ENCODE measurements at regions not wholly inside any gene's neighbourhood (a gene's known extent, or its start where the extent isn't known, plus 50 kb on each side); places are given as distances from the start of the nearest gene placed in this dataset.

DNA sequence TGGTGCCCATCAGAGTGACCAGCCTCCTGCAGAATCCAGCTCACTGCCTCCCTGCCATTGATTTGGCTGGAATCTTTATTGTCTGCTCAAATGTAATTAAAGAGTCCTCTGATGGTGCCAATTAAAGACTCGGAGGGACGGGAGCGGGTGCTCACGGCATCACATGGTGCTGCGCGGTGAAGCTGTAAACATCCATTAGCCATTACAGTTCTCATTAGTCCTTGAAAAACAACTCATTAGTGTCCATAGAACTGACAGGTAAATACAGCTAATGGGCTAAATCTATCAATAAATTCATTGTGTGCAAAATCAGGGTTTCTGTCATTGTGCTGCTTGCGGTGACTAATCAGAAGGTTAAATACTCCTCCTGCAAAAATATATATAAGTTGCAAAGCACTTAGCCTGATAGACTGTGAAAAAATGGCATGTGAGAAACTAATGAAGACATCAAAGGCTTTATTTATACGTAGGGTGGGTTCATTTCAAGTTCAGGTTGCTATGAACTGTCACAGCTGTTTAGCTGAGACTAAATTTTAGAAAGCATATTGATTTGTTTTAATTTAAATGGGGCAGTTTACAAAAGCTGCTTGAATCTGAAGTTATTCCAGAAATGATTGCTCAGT is 289.8 kb upstream of the POU3F1 start:
- Histone ChIP-seq H3K4me3 (ENCODE audit: low read depth in 1 of 5, low read length in 5 of 5) (no peak overlapping the region), H3K9ac (ENCODE audit: low read length in 5 of 5) (no peak overlapping the region), H3K27me3 (ENCODE audit: control insufficient read depth in 5 of 5, insufficient read depth in 4 of 5, low read length in 5 of 5) (peaks cover 0 to 13% (median 7%) of the 10 kb centered on the region in 5 donors), H3K36me3 (ENCODE audit: control insufficient read depth in 5 of 5, insufficient read depth in 5 of 5, low read length in 5 of 5) (no peaks in the 10 kb centered on the region), H3K27ac (ENCODE audit: low read depth, low read length) (no peak overlapping the region), H3K9me3 (ENCODE audit: control insufficient read depth in 5 of 5, low read length in 5 of 5) (no peaks in the 10 kb centered on the region), H3K4me1 (ENCODE audit: control insufficient read depth in 5 of 5, insufficient read depth in 5 of 5, low read length in 5 of 5) (no peaks in the 10 kb centered on the region)

DNA sequence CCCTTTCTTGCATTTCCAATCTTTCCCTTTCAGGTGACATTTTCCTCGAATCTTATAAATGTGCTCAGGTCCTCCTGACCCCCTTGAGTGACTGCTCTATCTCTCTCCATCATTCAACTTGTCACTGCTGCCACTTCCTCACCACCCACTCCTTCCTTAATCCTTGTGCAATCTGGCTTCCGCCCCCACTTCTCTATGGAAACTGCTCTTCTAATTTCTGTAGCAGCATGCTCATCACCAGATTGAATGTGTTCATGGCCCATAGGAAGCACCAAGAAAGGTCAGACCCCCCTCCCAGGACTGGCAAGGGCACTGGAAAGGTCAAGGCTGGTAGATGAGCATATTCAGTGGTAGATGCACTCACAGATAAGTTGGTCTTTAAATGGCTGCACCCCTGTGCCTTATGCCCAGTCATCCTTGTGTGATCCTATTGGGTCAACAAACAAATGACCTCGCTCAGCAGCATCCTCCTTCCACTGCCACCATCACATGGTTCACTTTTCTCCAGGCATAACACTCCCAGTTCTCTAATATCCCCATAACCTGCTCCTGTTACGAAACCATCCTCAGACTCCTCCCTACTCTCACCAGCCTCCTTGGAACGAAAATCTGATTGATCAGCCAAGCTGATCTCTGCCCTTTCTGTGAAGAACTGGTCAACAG is 288.5 kb upstream of the POU3F1 start:
- H3K9me3 ChIP-seq (ENCODE audit: control insufficient read depth in 5 of 5, low read length in 5 of 5) = no peaks in the 10 kb centered on the region
- H3K4me3 ChIP-seq (ENCODE audit: low read depth in 1 of 5, low read length in 5 of 5) = no peak overlapping the region
- H3K27ac ChIP-seq (ENCODE audit: low read depth, low read length) = no peak overlapping the region
- H3K27me3 ChIP-seq (ENCODE audit: control insufficient read depth in 5 of 5, insufficient read depth in 4 of 5, low read length in 5 of 5) = peaks cover 0 to 9% (median 7%) of the 10 kb centered on the region in 5 donors
- H3K36me3 ChIP-seq (ENCODE audit: control insufficient read depth in 5 of 5, insufficient read depth in 5 of 5, low read length in 5 of 5) = no peaks in the 10 kb centered on the region
- H3K9ac ChIP-seq (ENCODE audit: low read length in 5 of 5) = no peak overlapping the region
- H3K4me1 ChIP-seq (ENCODE audit: control insufficient read depth in 5 of 5, insufficient read depth in 5 of 5, low read length in 5 of 5) = no peaks in the 10 kb centered on the region

DNA sequence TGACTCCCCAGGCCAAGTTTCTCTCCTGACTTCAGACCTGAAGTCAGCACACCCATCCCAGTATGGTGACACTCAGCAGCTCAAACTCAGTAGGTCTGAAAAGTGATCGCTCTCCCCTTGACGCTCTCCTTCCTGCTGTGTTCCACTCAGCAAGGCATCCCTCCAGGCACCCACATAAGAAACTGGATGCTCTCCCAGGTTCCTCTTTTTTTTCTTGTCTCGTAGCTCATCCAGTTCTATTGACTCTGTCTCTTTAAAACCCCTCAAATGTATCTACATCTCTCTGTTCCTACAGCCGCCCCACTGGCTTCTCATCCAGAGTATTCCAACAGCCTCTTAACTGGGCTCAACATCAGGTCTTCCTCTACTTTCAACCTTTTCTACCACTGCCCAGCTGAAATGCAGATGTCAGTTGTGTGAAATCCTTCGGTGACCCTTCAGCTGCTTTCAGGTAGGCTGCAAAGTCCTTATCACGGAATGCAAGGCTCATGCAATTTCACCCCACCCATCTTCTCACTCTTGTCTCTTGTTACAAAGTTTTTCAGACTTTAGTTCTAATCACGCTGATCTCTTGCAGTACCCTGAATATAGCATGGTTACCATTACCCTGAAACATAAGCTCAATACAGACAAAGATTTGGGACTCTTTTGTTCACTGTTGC is 286.2 kb upstream of the POU3F1 start:
- no peaks in the 10 kb centered on the region for H3K36me3 ChIP-seq (ENCODE audit: control insufficient read depth in 5 of 5, insufficient read depth in 5 of 5, low read length in 5 of 5)
- H3K4me3 ChIP-seq (ENCODE audit: low read depth in 1 of 5, low read length in 5 of 5) = no peak overlapping the region
- no peaks in the 10 kb centered on the region for H3K9me3 ChIP-seq (ENCODE audit: control insufficient read depth in 5 of 5, low read length in 5 of 5)
- peaks cover 0 to 4% (median 0%) of the 10 kb centered on the region in 5 donors for H3K4me1 ChIP-seq (ENCODE audit: control insufficient read depth in 5 of 5, insufficient read depth in 5 of 5, low read length in 5 of 5)
- peaks cover 0 to 17% (median 7%) of the 10 kb centered on the region in 5 donors for H3K27me3 ChIP-seq (ENCODE audit: control insufficient read depth in 5 of 5, insufficient read depth in 4 of 5, low read length in 5 of 5)
- H3K9ac ChIP-seq (ENCODE audit: low read length in 5 of 5) = no peak overlapping the region
- no peak overlapping the region for H3K27ac ChIP-seq (ENCODE audit: low read depth, low read length)

DNA sequence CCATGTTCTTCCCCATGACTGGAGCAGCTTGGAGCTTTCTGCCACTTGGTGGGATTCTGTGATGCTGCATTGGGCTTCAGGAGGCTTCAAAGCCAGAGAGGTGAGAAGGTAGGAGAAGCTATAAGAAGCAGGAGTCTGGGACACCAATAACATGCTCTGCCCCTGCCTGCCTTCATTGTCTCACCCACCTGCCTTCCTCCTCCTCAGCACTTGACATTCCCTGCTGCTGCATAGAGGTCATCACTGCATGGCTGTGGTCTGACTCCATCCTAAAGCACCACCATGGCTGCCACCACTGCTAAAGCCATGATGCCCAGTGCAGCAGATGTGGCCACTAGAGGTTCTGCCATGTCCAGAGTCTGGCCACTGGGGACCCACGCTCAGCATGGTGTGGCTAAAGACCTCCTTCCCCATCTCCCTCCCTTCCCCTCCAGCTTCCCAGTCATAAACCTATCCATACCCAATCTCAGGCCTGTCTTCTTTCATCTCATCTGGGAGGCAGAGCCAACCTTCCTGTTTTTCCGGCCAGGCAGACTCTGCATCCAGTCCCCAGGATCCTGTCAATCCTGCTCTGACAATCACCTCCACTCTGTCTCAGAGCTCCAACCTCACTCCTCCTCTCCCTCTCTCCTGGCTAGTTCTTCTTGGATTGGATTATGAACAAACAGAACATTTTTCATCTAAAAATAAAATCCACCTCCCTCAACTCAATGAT is 285.1 kb upstream of the POU3F1 start:
- Histone ChIP-seq H3K27ac (ENCODE audit: low read depth, low read length) (no peak overlapping the region), H3K36me3 (ENCODE audit: control insufficient read depth in 5 of 5, insufficient read depth in 5 of 5, low read length in 5 of 5) (no peaks in the 10 kb centered on the region), H3K9ac (ENCODE audit: low read length in 5 of 5) (no peak overlapping the region), H3K4me1 (ENCODE audit: control insufficient read depth in 5 of 5, insufficient read depth in 5 of 5, low read length in 5 of 5) (peaks cover 0 to 4% (median 0%) of the 10 kb centered on the region in 5 donors), H3K4me3 (ENCODE audit: low read depth in 1 of 5, low read length in 5 of 5) (no peak overlapping the region), H3K27me3 (ENCODE audit: control insufficient read depth in 5 of 5, insufficient read depth in 4 of 5, low read length in 5 of 5) (peaks cover 0 to 14% (median 7%) of the 10 kb centered on the region in 5 donors), H3K9me3 (ENCODE audit: control insufficient read depth in 5 of 5, low read length in 5 of 5) (no peaks in the 10 kb centered on the region)

DNA sequence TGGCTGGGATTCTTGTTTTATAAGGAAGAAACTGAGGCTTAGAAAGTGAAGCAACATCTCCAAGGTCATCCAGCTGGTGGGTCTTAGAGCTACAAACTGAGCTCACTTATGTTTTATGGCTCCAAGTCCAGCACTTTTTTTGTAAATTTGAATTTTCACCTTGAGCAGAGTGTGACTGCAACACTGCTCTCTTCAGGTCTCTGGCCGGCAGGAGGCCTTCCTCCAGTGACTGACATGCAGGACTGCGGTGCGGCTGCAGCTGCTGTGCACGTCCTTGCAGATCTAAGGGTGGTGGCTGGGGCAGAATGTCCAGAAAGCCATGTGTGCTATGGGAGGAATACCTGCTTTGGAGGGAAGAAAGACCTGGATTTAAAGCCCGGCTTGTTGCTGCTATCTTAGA is 284.2 kb upstream of the POU3F1 start:
- no peak overlapping the region for H3K9ac ChIP-seq (ENCODE audit: low read length in 5 of 5)
- H3K36me3 ChIP-seq (ENCODE audit: control insufficient read depth in 5 of 5, insufficient read depth in 5 of 5, low read length in 5 of 5) = no peaks in the 10 kb centered on the region
- no peak overlapping the region for H3K4me3 ChIP-seq (ENCODE audit: low read depth in 1 of 5, low read length in 5 of 5)

DNA sequence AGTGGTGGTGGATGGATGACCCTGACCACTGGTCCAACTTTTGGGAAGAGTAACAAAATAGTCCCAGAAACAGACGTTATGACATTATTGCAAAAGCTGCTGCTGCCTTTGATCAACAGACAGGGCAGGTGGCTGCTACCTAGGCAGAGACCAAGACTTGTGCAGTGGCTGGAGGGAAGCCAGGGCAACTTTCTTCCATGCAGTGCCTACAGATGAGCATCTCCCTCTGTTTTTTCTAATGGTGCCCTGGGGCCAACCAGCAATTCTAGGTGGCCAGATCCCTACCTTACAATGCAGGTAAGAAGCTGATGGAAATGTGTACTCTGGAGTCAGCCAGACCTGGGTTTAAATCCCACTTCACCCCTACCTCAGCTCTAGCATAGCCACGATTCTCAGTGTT is 283.1 kb upstream of the POU3F1 start:
- no peaks in the 10 kb centered on the region for H3K36me3 ChIP-seq (ENCODE audit: control insufficient read depth in 5 of 5, insufficient read depth in 5 of 5, low read length in 5 of 5)
- no peak overlapping the region for H3K27ac ChIP-seq (ENCODE audit: low read depth, low read length)
- peaks cover 0 to 4% (median 0%) of the 10 kb centered on the region in 5 donors for H3K4me1 ChIP-seq (ENCODE audit: control insufficient read depth in 5 of 5, insufficient read depth in 5 of 5, low read length in 5 of 5)
- H3K9ac ChIP-seq (ENCODE audit: low read length in 5 of 5) = no peak overlapping the region
- H3K4me3 ChIP-seq (ENCODE audit: low read depth in 1 of 5, low read length in 5 of 5) = no peak overlapping the region
- H3K9me3 ChIP-seq (ENCODE audit: control insufficient read depth in 5 of 5, low read length in 5 of 5) = peaks cover 0 to 8% (median 3%) of the 10 kb centered on the region in 5 donors
- peaks cover 0 to 16% (median 6%) of the 10 kb centered on the region in 5 donors for H3K27me3 ChIP-seq (ENCODE audit: control insufficient read depth in 5 of 5, insufficient read depth in 4 of 5, low read length in 5 of 5)

More for the DNA sequence above, 284.2 kb upstream of the POU3F1 start:
- Histone ChIP-seq H3K27me3 (ENCODE audit: control insufficient read depth in 5 of 5, insufficient read depth in 4 of 5, low read length in 5 of 5) (peaks cover 0 to 14% (median 6%) of the 10 kb centered on the region in 5 donors), H3K4me1 (ENCODE audit: control insufficient read depth in 5 of 5, insufficient read depth in 5 of 5, low read length in 5 of 5) (peaks cover 0 to 4% (median 0%) of the 10 kb centered on the region in 5 donors), H3K9me3 (ENCODE audit: control insufficient read depth in 5 of 5, low read length in 5 of 5) (no peaks in the 10 kb centered on the region), H3K27ac (ENCODE audit: low read depth, low read length) (no peak overlapping the region)

DNA sequence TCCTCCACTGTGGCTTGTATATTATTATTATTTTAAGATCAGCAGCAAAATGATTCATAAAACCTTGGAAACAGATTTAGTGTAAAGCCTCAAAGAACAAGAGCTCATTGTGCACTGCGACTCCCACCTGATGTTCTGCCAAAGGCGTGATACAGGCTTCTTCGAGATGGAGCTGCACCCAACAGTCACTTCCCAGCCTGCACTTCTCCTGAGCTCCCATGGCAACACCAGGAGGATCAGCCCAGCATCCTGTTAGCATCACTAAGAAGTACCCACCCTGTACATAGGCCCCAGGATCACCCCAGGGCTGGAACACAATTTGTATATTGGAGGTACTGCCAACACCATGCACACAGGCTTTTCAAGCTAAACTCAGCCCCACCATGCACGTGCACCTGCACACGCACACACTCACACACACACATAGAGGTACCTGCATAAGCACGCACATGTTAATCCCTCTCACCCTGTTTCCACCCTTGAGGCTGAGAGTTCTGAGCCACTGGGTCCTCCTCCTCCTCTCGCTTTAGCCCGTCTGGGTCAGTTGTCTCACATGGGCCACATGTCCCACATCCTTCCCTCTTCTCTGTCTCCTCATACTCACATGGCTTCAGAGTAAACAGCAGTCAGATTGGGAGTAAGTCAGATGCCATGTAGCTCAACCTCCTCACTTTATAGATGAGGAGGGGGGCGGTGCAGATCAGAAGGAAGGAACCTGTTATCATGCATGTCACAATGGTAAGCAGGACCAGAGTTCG is 281.9 kb upstream of the POU3F1 start:
- H3K4me1 ChIP-seq (ENCODE audit: control insufficient read depth in 5 of 5, insufficient read depth in 5 of 5, low read length in 5 of 5) = peaks cover 0 to 4% (median 0%) of the 10 kb centered on the region in 5 donors
- no peaks in the 10 kb centered on the region for H3K36me3 ChIP-seq (ENCODE audit: control insufficient read depth in 5 of 5, insufficient read depth in 5 of 5, low read length in 5 of 5)
- H3K9me3 ChIP-seq (ENCODE audit: control insufficient read depth in 5 of 5, low read length in 5 of 5) = peaks cover 0 to 8% (median 3%) of the 10 kb centered on the region in 5 donors
- no peak overlapping the region for H3K27ac ChIP-seq (ENCODE audit: low read depth, low read length)
- H3K9ac ChIP-seq (ENCODE audit: low read length in 5 of 5) = no peak overlapping the region
- H3K27me3 ChIP-seq (ENCODE audit: control insufficient read depth in 5 of 5, insufficient read depth in 4 of 5, low read length in 5 of 5) = peaks cover 0 to 18% (median 8%) of the 10 kb centered on the region in 5 donors
- H3K4me3 ChIP-seq (ENCODE audit: low read depth in 1 of 5, low read length in 5 of 5) = no peak overlapping the region

DNA sequence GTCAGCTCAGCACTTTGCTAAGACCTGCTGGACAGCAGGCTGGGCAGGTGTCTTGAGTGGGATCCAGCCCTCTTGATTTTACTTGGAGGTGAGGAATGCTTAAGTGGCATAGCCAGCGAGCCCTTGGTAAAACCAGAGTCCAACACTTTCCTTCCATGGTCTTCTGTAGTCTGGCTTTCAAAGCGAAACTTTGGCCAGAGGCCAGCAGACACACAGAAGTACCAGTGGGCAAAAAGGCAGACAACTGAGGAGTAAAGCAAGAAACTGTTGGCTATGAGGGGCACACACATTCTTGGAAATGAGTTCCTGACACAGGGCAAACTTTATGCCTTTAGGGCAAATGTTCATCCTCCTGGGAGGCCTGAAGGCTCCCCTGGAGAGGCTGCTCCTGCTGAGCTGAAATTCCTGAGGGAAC is 281.0 kb upstream of the POU3F1 start:
- Histone ChIP-seq H3K4me3 (ENCODE audit: low read depth in 1 of 5, low read length in 5 of 5) (no peak overlapping the region), H3K27ac (ENCODE audit: low read depth, low read length) (no peak overlapping the region), H3K36me3 (ENCODE audit: control insufficient read depth in 5 of 5, insufficient read depth in 5 of 5, low read length in 5 of 5) (no peaks in the 10 kb centered on the region), H3K27me3 (ENCODE audit: control insufficient read depth in 5 of 5, insufficient read depth in 4 of 5, low read length in 5 of 5) (peaks cover 0 to 18% (median 14%) of the 10 kb centered on the region in 5 donors), H3K9ac (ENCODE audit: low read length in 5 of 5) (no peak overlapping the region), H3K9me3 (ENCODE audit: control insufficient read depth in 5 of 5, low read length in 5 of 5) (peaks cover 0 to 8% (median 3%) of the 10 kb centered on the region in 5 donors), H3K4me1 (ENCODE audit: control insufficient read depth in 5 of 5, insufficient read depth in 5 of 5, low read length in 5 of 5) (peaks cover 0 to 4% (median 0%) of the 10 kb centered on the region in 5 donors)

DNA sequence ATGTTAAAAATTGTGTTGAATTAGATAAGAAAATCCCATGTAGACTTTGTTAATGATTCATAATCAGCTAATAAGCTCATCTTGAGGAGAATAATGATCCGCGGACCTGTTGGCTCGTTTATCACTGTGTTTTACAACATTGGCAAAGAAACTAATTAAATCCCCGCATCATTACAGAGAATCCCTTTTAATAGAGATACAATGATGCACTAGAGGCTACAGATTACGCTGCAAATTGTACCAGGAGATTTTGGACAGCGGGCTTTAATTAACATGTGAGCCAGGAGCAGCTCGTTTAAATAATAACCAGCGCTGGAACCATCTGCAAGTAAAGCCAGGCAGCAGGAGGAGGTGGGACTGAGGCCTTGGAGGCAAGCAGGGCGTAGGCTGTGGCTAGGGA is 280.3 kb upstream of the POU3F1 start:
- H3K27ac ChIP-seq (ENCODE audit: low read depth, low read length) = no peak overlapping the region
- H3K4me1 ChIP-seq (ENCODE audit: control insufficient read depth in 5 of 5, insufficient read depth in 5 of 5, low read length in 5 of 5) = peaks cover 0 to 4% (median 0%) of the 10 kb centered on the region in 5 donors
- H3K27me3 ChIP-seq (ENCODE audit: control insufficient read depth in 5 of 5, insufficient read depth in 4 of 5, low read length in 5 of 5) = peaks cover 0 to 18% (median 14%) of the 10 kb centered on the region in 5 donors
- H3K9ac ChIP-seq (ENCODE audit: low read length in 5 of 5) = no peak overlapping the region
- no peak overlapping the region for H3K4me3 ChIP-seq (ENCODE audit: low read depth in 1 of 5, low read length in 5 of 5)
- peaks cover 0 to 8% (median 3%) of the 10 kb centered on the region in 5 donors for H3K9me3 ChIP-seq (ENCODE audit: control insufficient read depth in 5 of 5, low read length in 5 of 5)
- no peaks in the 10 kb centered on the region for H3K36me3 ChIP-seq (ENCODE audit: control insufficient read depth in 5 of 5, insufficient read depth in 5 of 5, low read length in 5 of 5)

All from subcutaneous abdominal adipose tissue (tissue), 5 donors.